Fibroblast of lung (primary cell): ENCODE measurements at regions not wholly inside any gene's neighbourhood (a gene's known extent, or its start where the extent isn't known, plus 50 kb on each side); places are given as distances from the start of the nearest gene placed in this dataset.

Source experiments
- DNase-seq, 2 donors: peaks; one replicate each; pipeline versions ENCODE4 v3.0.0 to v3.0.0-alpha.2; 2010; ENCODE audit warnings: low read depth in 2 of 2
- H2AFZ ChIP-seq: 2 replicates; pipeline ENCODE4 v1.5.1; 2012; ENCODE audit warnings: low read length, control low read depth, inconsistent platforms
- H3K27ac ChIP-seq: 2 replicates; pipeline ENCODE4 v1.5.1; 2011; ENCODE audit warnings: low read length, control low read depth; ENCODE audit not compliant: insufficient read depth
- H3K27me3 ChIP-seq: 2 replicates; pipeline ENCODE4 v1.5.1; 2011; ENCODE audit warnings: mild to moderate bottlenecking, low read length; ENCODE audit not compliant: control insufficient read depth, insufficient read depth
- H3K36me3 ChIP-seq: 2 replicates; pipeline ENCODE4 v1.5.1; 2011; ENCODE audit warnings: low read length; ENCODE audit not compliant: control insufficient read depth, insufficient read depth
- H3K4me1 ChIP-seq: 2 replicates; pipeline ENCODE4 v1.5.1; 2011; ENCODE audit warnings: low read length; ENCODE audit not compliant: control insufficient read depth, insufficient read depth; ENCODE audit errors: extremely low read depth
- H3K4me2 ChIP-seq: 2 replicates; pipeline ENCODE4 v1.5.1; 2011; ENCODE audit warnings: low read length, control low read depth; ENCODE audit not compliant: insufficient read depth; ENCODE audit errors: extremely low read depth
- H3K4me3 ChIP-seq, 4 experiments: fragments of 200-600 bp in 1 of 4; sonication (generic) in 1 of 4; replicated peaks in 1 of 4; 2 replicates each; pipeline ENCODE4 v1.5.1; 2011 to 2016; ENCODE audit warnings: low read length in 4 of 4, low read depth in 3 of 4, mild to moderate bottlenecking in 3 of 4, control low read depth in 2 of 4, inconsistent platforms in 1 of 4, mixed read lengths in 1 of 4; ENCODE audit not compliant: insufficient read depth in 1 of 4; ENCODE audit errors: control extremely low read depth in 1 of 4
- H3K79me2 ChIP-seq: 2 replicates; pipeline ENCODE4 v1.5.1; 2012; ENCODE audit warnings: mild to moderate bottlenecking, low read length, inconsistent platforms; ENCODE audit not compliant: control insufficient read depth, insufficient read depth
- H3K9ac ChIP-seq: 2 replicates; pipeline ENCODE4 v1.5.1; 2011; ENCODE audit warnings: mild to moderate bottlenecking, low read length, control low read depth; ENCODE audit not compliant: insufficient read depth
- H3K9me3 ChIP-seq: 2 replicates; pipeline ENCODE4 v1.5.1; 2012; ENCODE audit warnings: low read depth, low read length; ENCODE audit not compliant: control insufficient read depth, insufficient read depth
- H4K20me1 ChIP-seq: 2 replicates; pipeline ENCODE4 v1.5.1; 2011; ENCODE audit warnings: low read length; ENCODE audit not compliant: control insufficient read depth, insufficient read depth; ENCODE audit errors: extremely low read depth
- EZH2 ChIP-seq: IDR thresholded peaks from 2 replicates; pipeline ENCODE4 v1.5.1; 2012; ENCODE audit warnings: low read length, control low read depth, mild to moderate bottlenecking; ENCODE audit errors: missing control alignments
- TF ChIP-seq, protein P1 (sequence below), 2 donors: IDR thresholded peaks in 1 of 2; conservative IDR thresholded peaks in 1 of 2; 1 replicate in 1 of 2; 2 replicates in 1 of 2; pipeline ENCODE4 v1.5.1; 2011 to 2012; ENCODE audit warnings: low read length in 2 of 2, control low read depth in 1 of 2, inconsistent platforms in 1 of 2, low read depth in 1 of 2, mild to moderate bottlenecking in 1 of 2

DNA sequence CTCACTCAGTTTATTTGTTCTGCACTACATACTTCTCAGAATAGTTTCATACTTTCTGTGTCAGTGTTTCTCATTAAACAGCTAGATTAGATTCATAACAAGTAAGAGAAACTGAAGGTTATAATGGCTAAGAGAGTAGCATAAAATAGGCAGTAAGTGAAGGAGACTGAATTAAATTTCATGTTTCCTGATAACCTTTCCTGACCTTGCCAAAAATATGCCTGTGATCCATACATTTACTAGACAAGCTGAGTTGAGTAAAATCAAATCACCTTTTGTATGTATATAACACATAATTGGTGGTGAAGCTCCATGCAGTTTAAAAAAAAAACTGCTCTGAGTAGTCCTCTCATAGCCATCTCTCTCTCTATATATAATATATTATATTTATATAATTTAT lies 545.3 kb upstream of the PCDH20 start:
- H3K4me1 ChIP-seq, result no peaks in the 10 kb centered on the region
- H3K36me3 ChIP-seq, result no peaks in the 10 kb centered on the region
- no peak for DNase-seq
- H3K79me2 ChIP-seq, result no peaks in the 10 kb centered on the region
- no peaks in the 10 kb centered on the region for H4K20me1 ChIP-seq
- no peak overlapping the region for H2AFZ ChIP-seq
- H3K4me3 ChIP-seq, result no peak overlapping the region
- no peaks in the 10 kb centered on the region for H3K9me3 ChIP-seq
- H3K4me2 ChIP-seq, result no peak overlapping the region
- no peak for TF ChIP-seq EZH2
- TF ChIP-seq, protein P1, sequence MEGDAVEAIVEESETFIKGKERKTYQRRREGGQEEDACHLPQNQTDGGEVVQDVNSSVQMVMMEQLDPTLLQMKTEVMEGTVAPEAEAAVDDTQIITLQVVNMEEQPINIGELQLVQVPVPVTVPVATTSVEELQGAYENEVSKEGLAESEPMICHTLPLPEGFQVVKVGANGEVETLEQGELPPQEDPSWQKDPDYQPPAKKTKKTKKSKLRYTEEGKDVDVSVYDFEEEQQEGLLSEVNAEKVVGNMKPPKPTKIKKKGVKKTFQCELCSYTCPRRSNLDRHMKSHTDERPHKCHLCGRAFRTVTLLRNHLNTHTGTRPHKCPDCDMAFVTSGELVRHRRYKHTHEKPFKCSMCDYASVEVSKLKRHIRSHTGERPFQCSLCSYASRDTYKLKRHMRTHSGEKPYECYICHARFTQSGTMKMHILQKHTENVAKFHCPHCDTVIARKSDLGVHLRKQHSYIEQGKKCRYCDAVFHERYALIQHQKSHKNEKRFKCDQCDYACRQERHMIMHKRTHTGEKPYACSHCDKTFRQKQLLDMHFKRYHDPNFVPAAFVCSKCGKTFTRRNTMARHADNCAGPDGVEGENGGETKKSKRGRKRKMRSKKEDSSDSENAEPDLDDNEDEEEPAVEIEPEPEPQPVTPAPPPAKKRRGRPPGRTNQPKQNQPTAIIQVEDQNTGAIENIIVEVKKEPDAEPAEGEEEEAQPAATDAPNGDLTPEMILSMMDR (conservative IDR thresholded peaks at IDR 0.05 in 1 of 2, IDR thresholded peaks at IDR 0.05 in 1 of 2; ENCODE audit: low read depth in 1 of 2, low read length in 2 of 2), result no peak
- H3K27ac ChIP-seq, result no peak overlapping the region
- H3K27me3 ChIP-seq, result no peaks in the 10 kb centered on the region
- H3K9ac ChIP-seq, result no peak overlapping the region

DNA sequence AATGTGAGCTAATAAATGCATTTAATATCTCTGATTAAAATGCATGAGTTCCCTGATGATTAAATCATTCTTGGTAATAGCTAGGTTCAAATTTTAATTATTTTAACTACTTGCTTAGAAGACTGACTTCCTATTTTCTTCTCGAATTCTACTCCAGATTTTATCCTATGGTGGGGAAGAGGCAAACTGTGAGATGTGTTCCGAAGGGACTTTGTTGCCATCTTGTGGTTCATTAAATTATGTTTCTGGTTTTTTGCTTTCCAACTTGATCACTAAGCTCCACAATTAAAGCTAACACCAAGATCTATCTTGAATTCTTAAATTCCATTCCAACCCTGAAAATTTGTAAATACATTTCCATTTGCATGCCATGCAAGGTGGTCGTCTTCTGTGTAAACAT lies 538.4 kb upstream of the PCDH20 start:
- Histone ChIP-seq H3K27me3 (no peaks in the 10 kb centered on the region), H3K4me3 (no peak overlapping the region), H3K9me3 (no peaks in the 10 kb centered on the region), H2AFZ (no peak overlapping the region), H3K4me1 (no peaks in the 10 kb centered on the region), H4K20me1 (no peaks in the 10 kb centered on the region), H3K36me3 (no peaks in the 10 kb centered on the region), H3K27ac (no peak overlapping the region), H3K4me2 (no peak overlapping the region), H3K9ac (no peak overlapping the region), H3K79me2 (no peaks in the 10 kb centered on the region)
- no peak for TF ChIP-seq EZH2
- TF ChIP-seq, protein P1 (conservative IDR thresholded peaks at IDR 0.05 in 1 of 2, IDR thresholded peaks at IDR 0.05 in 1 of 2; ENCODE audit: low read depth in 1 of 2, low read length in 2 of 2), result peak in 1 of 2 donors; percentile 43
- DNase-seq, result peak; percentile 5 to 61

DNA sequence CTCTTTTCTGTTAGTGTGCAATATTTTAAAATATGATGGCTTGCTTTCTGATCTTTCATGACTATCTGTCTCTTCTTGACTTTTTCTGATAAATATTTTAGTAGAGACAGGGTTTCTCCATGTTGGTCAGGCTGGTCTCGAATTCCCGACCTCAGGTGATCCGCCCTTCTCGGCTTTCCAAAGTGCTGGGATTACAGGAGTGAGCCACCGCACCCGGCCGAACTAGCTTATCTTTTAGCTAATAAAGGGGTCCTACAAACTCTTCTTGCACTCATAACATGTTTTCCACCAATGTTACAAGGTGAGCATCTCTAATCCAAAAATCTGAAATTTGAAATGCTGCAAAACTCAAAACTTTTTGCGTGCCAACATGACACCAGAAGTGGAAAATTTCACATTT lies 535.2 kb upstream of the PCDH20 start:
- H4K20me1 ChIP-seq, result no peaks in the 10 kb centered on the region
- H3K27me3 ChIP-seq, result no peaks in the 10 kb centered on the region
- no peak for TF ChIP-seq EZH2
- TF ChIP-seq, protein P1 (conservative IDR thresholded peaks at IDR 0.05 in 1 of 2, IDR thresholded peaks at IDR 0.05 in 1 of 2; ENCODE audit: low read depth in 1 of 2, low read length in 2 of 2), result no peak
- H3K27ac ChIP-seq, result no peak overlapping the region
- no peaks in the 10 kb centered on the region for H3K36me3 ChIP-seq
- no peaks in the 10 kb centered on the region for H3K9me3 ChIP-seq
- no peak for DNase-seq
- no peak overlapping the region for H2AFZ ChIP-seq
- no peak overlapping the region for H3K4me3 ChIP-seq
- no peaks in the 10 kb centered on the region for H3K79me2 ChIP-seq
- no peak overlapping the region for H3K9ac ChIP-seq
- H3K4me2 ChIP-seq, result no peak overlapping the region
- no peaks in the 10 kb centered on the region for H3K4me1 ChIP-seq
